ENCODE measurements at regions not wholly inside any gene's neighbourhood (a gene's known extent, or its start where the extent isn't known, plus 50 kb on each side); places are given as distances from the start of the nearest gene placed in this dataset.

- no peaks in the 10 kb centered on the region for H3K4me1 ChIP-seq (ENCODE audit: control insufficient read depth, insufficient read depth, low read length, poor library complexity, severe bottlenecking)
- H3K27ac ChIP-seq (ENCODE audit: insufficient read depth, low read length, poor library complexity, severe bottlenecking), result no peak overlapping the region
- no peaks in the 10 kb centered on the region for H3K36me3 ChIP-seq (ENCODE audit: control insufficient read depth, insufficient read depth, low read length)
- Mint-ChIP-seq H3K27ac (no peak overlapping the region), H3K9me3 (peaks cover 0 to 1% (median 0%) of the 10 kb centered on the region in 7 donors), H3K27me3 (no peaks in the 10 kb centered on the region), H3K4me1 (no peaks in the 10 kb centered on the region), H3K4me3 (no peak overlapping the region), H3K36me3 (peaks cover 4% of the 10 kb centered on the region)
- H3K4me3 ChIP-seq (ENCODE audit: low read depth, low read length), result no peak overlapping the region
- ATAC-seq (ENCODE audit: low read depth in 2 of 2) (no peak), DNase-seq (no peak)
- no peaks in the 10 kb centered on the region for H3K27me3 ChIP-seq (ENCODE audit: control insufficient read depth, insufficient read depth, low read length)
- no peaks in the 10 kb centered on the region for H3K9me3 ChIP-seq (ENCODE audit: control insufficient read depth in 2 of 2, low read length in 2 of 2)
Measured at GRCh38 chr7:156456503-156457115, 184.0 kb upstream of the RNF32 start.

GRCh38 chr7:156456032-156456431, 184.5 kb upstream of the RNF32 start:
- Mint-ChIP-seq H3K4me1 (no peaks in the 10 kb centered on the region), H3K9me3 (peaks cover 0 to 1% (median 0%) of the 10 kb centered on the region in 7 donors), H3K27ac (no peak overlapping the region)

GRCh38 chr7:156450473-156450872, 190.1 kb upstream of the RNF32 start:
- H3K9me3 Mint-ChIP-seq, result peaks cover 0 to 2% (median 0%) of the 10 kb centered on the region in 7 donors
- H3K4me1 ChIP-seq (ENCODE audit: control insufficient read depth, insufficient read depth, low read length, poor library complexity, severe bottlenecking), result no peaks in the 10 kb centered on the region
- DNase-seq, result no peak
- no peaks in the 10 kb centered on the region for H3K9me3 ChIP-seq (ENCODE audit: control insufficient read depth in 2 of 2, low read length in 2 of 2)
- no peaks in the 10 kb centered on the region for H3K27me3 Mint-ChIP-seq
- H3K27ac ChIP-seq (ENCODE audit: insufficient read depth, low read length, poor library complexity, severe bottlenecking), result no peak overlapping the region
- ATAC-seq (ENCODE audit: low read depth in 2 of 2), result no peak
- no peaks in the 10 kb centered on the region for H3K36me3 ChIP-seq (ENCODE audit: control insufficient read depth, insufficient read depth, low read length)
- no peak overlapping the region for H3K4me3 Mint-ChIP-seq
- no peaks in the 10 kb centered on the region for H3K27me3 ChIP-seq (ENCODE audit: control insufficient read depth, insufficient read depth, low read length)
- H3K4me3 ChIP-seq (ENCODE audit: low read depth, low read length), result no peak overlapping the region
- no peak overlapping the region for H3K27ac Mint-ChIP-seq
- no peaks in the 10 kb centered on the region for H3K36me3 Mint-ChIP-seq
- no peaks in the 10 kb centered on the region for H3K4me1 Mint-ChIP-seq

More at GRCh38 chr7:156456032-156456431, 184.5 kb upstream of the RNF32 start:
- Histone ChIP-seq H3K27ac (ENCODE audit: insufficient read depth, low read length, poor library complexity, severe bottlenecking) (no peak overlapping the region), H3K4me3 (ENCODE audit: low read depth, low read length) (no peak overlapping the region), H3K36me3 (ENCODE audit: control insufficient read depth, insufficient read depth, low read length) (no peaks in the 10 kb centered on the region), H3K9me3 (ENCODE audit: control insufficient read depth in 2 of 2, low read length in 2 of 2) (no peaks in the 10 kb centered on the region), H3K4me1 (ENCODE audit: control insufficient read depth, insufficient read depth, low read length, poor library complexity, severe bottlenecking) (no peaks in the 10 kb centered on the region), H3K27me3 (ENCODE audit: control insufficient read depth, insufficient read depth, low read length) (no peaks in the 10 kb centered on the region)
- DNase-seq, result no peak
- Mint-ChIP-seq H3K36me3 (peaks cover 4% of the 10 kb centered on the region), H3K27me3 (no peaks in the 10 kb centered on the region), H3K4me3 (no peak overlapping the region)
- ATAC-seq (ENCODE audit: low read depth in 2 of 2), result no peak

- H3K4me1 Mint-ChIP-seq, result no peaks in the 10 kb centered on the region
- Histone ChIP-seq H3K27ac (ENCODE audit: insufficient read depth, low read length, poor library complexity, severe bottlenecking) (no peak overlapping the region), H3K9me3 (ENCODE audit: control insufficient read depth in 2 of 2, low read length in 2 of 2) (no peaks in the 10 kb centered on the region), H3K4me3 (ENCODE audit: low read depth, low read length) (no peak overlapping the region), H3K4me1 (ENCODE audit: control insufficient read depth, insufficient read depth, low read length, poor library complexity, severe bottlenecking) (no peaks in the 10 kb centered on the region), H3K36me3 (ENCODE audit: control insufficient read depth, insufficient read depth, low read length) (no peaks in the 10 kb centered on the region), H3K27me3 (ENCODE audit: control insufficient read depth, insufficient read depth, low read length) (no peaks in the 10 kb centered on the region)
- DNase-seq (no peak), ATAC-seq (ENCODE audit: low read depth in 2 of 2) (no peak)
- no peak overlapping the region for H3K4me3 Mint-ChIP-seq
- H3K36me3 Mint-ChIP-seq, result no peaks in the 10 kb centered on the region
- peaks cover 0 to 2% (median 0%) of the 10 kb centered on the region in 7 donors for H3K9me3 Mint-ChIP-seq
- H3K27ac Mint-ChIP-seq, result no peak overlapping the region
- no peaks in the 10 kb centered on the region for H3K27me3 Mint-ChIP-seq
Measured at GRCh38 chr7:156448918-156449317, 191.7 kb upstream of the RNF32 start.

GRCh38 chr7:156446990-156447389, 193.6 kb upstream of the RNF32 start:
- H3K27ac Mint-ChIP-seq, result no peak overlapping the region
- H3K36me3 Mint-ChIP-seq, result no peaks in the 10 kb centered on the region
- H3K9me3 Mint-ChIP-seq, result peaks cover 0 to 2% (median 0%) of the 10 kb centered on the region in 7 donors
- Histone ChIP-seq H3K4me1 (ENCODE audit: control insufficient read depth, insufficient read depth, low read length, poor library complexity, severe bottlenecking) (no peaks in the 10 kb centered on the region), H3K27ac (ENCODE audit: insufficient read depth, low read length, poor library complexity, severe bottlenecking) (no peak overlapping the region), H3K36me3 (ENCODE audit: control insufficient read depth, insufficient read depth, low read length) (no peaks in the 10 kb centered on the region), H3K27me3 (ENCODE audit: control insufficient read depth, insufficient read depth, low read length) (no peaks in the 10 kb centered on the region), H3K9me3 (ENCODE audit: control insufficient read depth in 2 of 2, low read length in 2 of 2) (no peaks in the 10 kb centered on the region), H3K4me3 (ENCODE audit: low read depth, low read length) (no peak overlapping the region)
- ATAC-seq (ENCODE audit: low read depth in 2 of 2) (no peak), DNase-seq (no peak)
- H3K4me3 Mint-ChIP-seq, result no peak overlapping the region
- no peaks in the 10 kb centered on the region for H3K27me3 Mint-ChIP-seq
- no peaks in the 10 kb centered on the region for H3K4me1 Mint-ChIP-seq

GRCh38 chr7:156445997-156446761, 194.4 kb upstream of the RNF32 start:
- no peaks in the 10 kb centered on the region for H3K36me3 Mint-ChIP-seq
- H3K36me3 ChIP-seq (ENCODE audit: control insufficient read depth, insufficient read depth, low read length), result no peaks in the 10 kb centered on the region
- no peaks in the 10 kb centered on the region for H3K4me1 Mint-ChIP-seq
- H3K27me3 Mint-ChIP-seq, result no peaks in the 10 kb centered on the region
- ATAC-seq (ENCODE audit: low read depth in 2 of 2) (no peak), DNase-seq (no peak)
- H3K4me3 ChIP-seq (ENCODE audit: low read depth, low read length), result no peak overlapping the region
- no peaks in the 10 kb centered on the region for H3K9me3 ChIP-seq (ENCODE audit: control insufficient read depth in 2 of 2, low read length in 2 of 2)
- H3K27ac ChIP-seq (ENCODE audit: insufficient read depth, low read length, poor library complexity, severe bottlenecking), result no peak overlapping the region
- H3K27ac Mint-ChIP-seq, result no peak overlapping the region
- no peaks in the 10 kb centered on the region for H3K4me1 ChIP-seq (ENCODE audit: control insufficient read depth, insufficient read depth, low read length, poor library complexity, severe bottlenecking)
- peaks cover 0 to 2% (median 0%) of the 10 kb centered on the region in 7 donors for H3K9me3 Mint-ChIP-seq
- no peaks in the 10 kb centered on the region for H3K27me3 ChIP-seq (ENCODE audit: control insufficient read depth, insufficient read depth, low read length)
- no peak overlapping the region for H3K4me3 Mint-ChIP-seq

- Mint-ChIP-seq H3K4me3 (no peak overlapping the region), H3K4me1 (no peaks in the 10 kb centered on the region), H3K36me3 (no peaks in the 10 kb centered on the region), H3K27me3 (peaks cover 5% of the 10 kb centered on the region), H3K9me3 (peaks cover 0 to 2% (median 0%) of the 10 kb centered on the region in 7 donors), H3K27ac (no peak overlapping the region)
- H3K4me1 ChIP-seq (ENCODE audit: control insufficient read depth, insufficient read depth, low read length, poor library complexity, severe bottlenecking), result no peaks in the 10 kb centered on the region
- no peaks in the 10 kb centered on the region for H3K9me3 ChIP-seq (ENCODE audit: control insufficient read depth in 2 of 2, low read length in 2 of 2)
- no peaks in the 10 kb centered on the region for H3K36me3 ChIP-seq (ENCODE audit: control insufficient read depth, insufficient read depth, low read length)
- no peak overlapping the region for H3K4me3 ChIP-seq (ENCODE audit: low read depth, low read length)
- no peak for DNase-seq
- H3K27me3 ChIP-seq (ENCODE audit: control insufficient read depth, insufficient read depth, low read length), result no peaks in the 10 kb centered on the region
- ATAC-seq (ENCODE audit: low read depth in 2 of 2), result no peak
- H3K27ac ChIP-seq (ENCODE audit: insufficient read depth, low read length, poor library complexity, severe bottlenecking), result no peak overlapping the region
Measured at GRCh38 chr7:156442516-156442915, 198.1 kb upstream of the RNF32 start.

- ATAC-seq (ENCODE audit: low read depth in 2 of 2) (no peak), DNase-seq (no peak)
- Mint-ChIP-seq H3K4me1 (no peaks in the 10 kb centered on the region), H3K27me3 (peaks cover 7% of the 10 kb centered on the region), H3K27ac (no peak overlapping the region), H3K9me3 (no peaks in the 10 kb centered on the region), H3K4me3 (no peak overlapping the region), H3K36me3 (no peaks in the 10 kb centered on the region)
- no peaks in the 10 kb centered on the region for H3K9me3 ChIP-seq (ENCODE audit: control insufficient read depth in 2 of 2, low read length in 2 of 2)
- H3K27ac ChIP-seq (ENCODE audit: insufficient read depth, low read length, poor library complexity, severe bottlenecking), result no peak overlapping the region
- no peaks in the 10 kb centered on the region for H3K4me1 ChIP-seq (ENCODE audit: control insufficient read depth, insufficient read depth, low read length, poor library complexity, severe bottlenecking)
- no peaks in the 10 kb centered on the region for H3K27me3 ChIP-seq (ENCODE audit: control insufficient read depth, insufficient read depth, low read length)
- H3K36me3 ChIP-seq (ENCODE audit: control insufficient read depth, insufficient read depth, low read length), result no peaks in the 10 kb centered on the region
- no peak overlapping the region for H3K4me3 ChIP-seq (ENCODE audit: low read depth, low read length)
Measured at GRCh38 chr7:156440456-156440855, 200.1 kb upstream of the RNF32 start.
